ENCODE measurements at regions not wholly inside any gene's neighbourhood (a gene's known extent, or its start where the extent isn't known, plus 50 kb on each side); places are given as distances from the start of the nearest gene placed in this dataset.
A peak's percentile ranks its signal among the peaks of the same experiment; 100 is the strongest.

- TF ChIP-seq EZH2 (IDR thresholded peaks at IDR 0.05; ENCODE audit: low read length, missing control alignments) (no peak), CTCF (conservative IDR thresholded peaks at IDR 0.05 in 1 of 2, IDR thresholded peaks at IDR 0.05 in 1 of 2; ENCODE audit: low read depth in 1 of 2, low read length in 2 of 2) (no peak)
- Histone ChIP-seq H3K27me3 (ENCODE audit: control insufficient read depth, insufficient read depth, low read length) (no peaks in the 10 kb centered on the region), H3K27ac (ENCODE audit: insufficient read depth, low read length) (no peak overlapping the region), H3K4me3 (replicated peaks in 1 of 4; ENCODE audit: control extremely low read depth in 1 of 4, insufficient read depth in 1 of 4, low read depth in 3 of 4, low read length in 4 of 4) (no peak overlapping the region), H4K20me1 (ENCODE audit: control insufficient read depth, extremely low read depth, insufficient read depth, low read length) (no peaks in the 10 kb centered on the region), H3K79me2 (ENCODE audit: control insufficient read depth, insufficient read depth, low read length) (no peaks in the 10 kb centered on the region), H3K9ac (ENCODE audit: insufficient read depth, low read length) (no peak overlapping the region), H3K4me1 (ENCODE audit: control insufficient read depth, extremely low read depth, insufficient read depth, low read length) (peaks cover 6% of the 10 kb centered on the region), H3K36me3 (ENCODE audit: control insufficient read depth, insufficient read depth, low read length) (no peaks in the 10 kb centered on the region), H3K4me2 (ENCODE audit: extremely low read depth, insufficient read depth, low read length) (no peak overlapping the region), H3K9me3 (ENCODE audit: control insufficient read depth, insufficient read depth, low read depth, low read length) (no peaks in the 10 kb centered on the region), H2AFZ (ENCODE audit: low read length) (no peak overlapping the region)
- peak; percentile 86 to 92 for DNase-seq (ENCODE audit: low read depth in 2 of 2)
Observed at GRCh38 chr2:234289834-234290590, 206.9 kb downstream of the ARL4C start.

- TF ChIP-seq EZH2 (IDR thresholded peaks at IDR 0.05; ENCODE audit: low read length, missing control alignments) (no peak), CTCF (conservative IDR thresholded peaks at IDR 0.05 in 1 of 2, IDR thresholded peaks at IDR 0.05 in 1 of 2; ENCODE audit: low read depth in 1 of 2, low read length in 2 of 2) (peak; percentile 67 to 77)
- no peak overlapping the region for H2AFZ ChIP-seq (ENCODE audit: low read length)
- no peaks in the 10 kb centered on the region for H4K20me1 ChIP-seq (ENCODE audit: control insufficient read depth, extremely low read depth, insufficient read depth, low read length)
- H3K4me3 ChIP-seq (replicated peaks in 1 of 4; ENCODE audit: control extremely low read depth in 1 of 4, insufficient read depth in 1 of 4, low read depth in 3 of 4, low read length in 4 of 4) = no peak overlapping the region
- peak; percentile 44 to 53 for DNase-seq (ENCODE audit: low read depth in 2 of 2)
- no peaks in the 10 kb centered on the region for H3K79me2 ChIP-seq (ENCODE audit: control insufficient read depth, insufficient read depth, low read length)
- no peak overlapping the region for H3K9ac ChIP-seq (ENCODE audit: insufficient read depth, low read length)
- H3K4me1 ChIP-seq (ENCODE audit: control insufficient read depth, extremely low read depth, insufficient read depth, low read length) = peaks cover 6% of the 10 kb centered on the region
- H3K36me3 ChIP-seq (ENCODE audit: control insufficient read depth, insufficient read depth, low read length) = no peaks in the 10 kb centered on the region
- no peak overlapping the region for H3K27ac ChIP-seq (ENCODE audit: insufficient read depth, low read length)
- H3K27me3 ChIP-seq (ENCODE audit: control insufficient read depth, insufficient read depth, low read length) = no peaks in the 10 kb centered on the region
- H3K4me2 ChIP-seq (ENCODE audit: extremely low read depth, insufficient read depth, low read length) = no peak overlapping the region
- no peaks in the 10 kb centered on the region for H3K9me3 ChIP-seq (ENCODE audit: control insufficient read depth, insufficient read depth, low read depth, low read length)
Observed at GRCh38 chr2:234288974-234289455, 207.9 kb downstream of the ARL4C start.

GRCh38 chr2:234287650-234288049 lies 209.2 kb downstream of the ARL4C start:
- no peaks in the 10 kb centered on the region for H4K20me1 ChIP-seq (ENCODE audit: control insufficient read depth, extremely low read depth, insufficient read depth, low read length)

More at GRCh38 chr2:234287650-234288049, 209.2 kb downstream of the ARL4C start:
- Histone ChIP-seq H3K27ac (ENCODE audit: insufficient read depth, low read length) (no peak overlapping the region), H3K9me3 (ENCODE audit: control insufficient read depth, insufficient read depth, low read depth, low read length) (no peaks in the 10 kb centered on the region), H3K27me3 (ENCODE audit: control insufficient read depth, insufficient read depth, low read length) (no peaks in the 10 kb centered on the region), H3K4me2 (ENCODE audit: extremely low read depth, insufficient read depth, low read length) (no peak overlapping the region), H3K9ac (ENCODE audit: insufficient read depth, low read length) (no peak overlapping the region), H3K79me2 (ENCODE audit: control insufficient read depth, insufficient read depth, low read length) (no peaks in the 10 kb centered on the region), H3K4me3 (replicated peaks in 1 of 4; ENCODE audit: control extremely low read depth in 1 of 4, insufficient read depth in 1 of 4, low read depth in 3 of 4, low read length in 4 of 4) (no peak overlapping the region), H3K36me3 (ENCODE audit: control insufficient read depth, insufficient read depth, low read length) (no peaks in the 10 kb centered on the region), H2AFZ (ENCODE audit: low read length) (no peak overlapping the region), H3K4me1 (ENCODE audit: control insufficient read depth, extremely low read depth, insufficient read depth, low read length) (peaks cover 6% of the 10 kb centered on the region)
- TF ChIP-seq CTCF (conservative IDR thresholded peaks at IDR 0.05 in 1 of 2, IDR thresholded peaks at IDR 0.05 in 1 of 2; ENCODE audit: low read depth in 1 of 2, low read length in 2 of 2) = no peak
- no peak for TF ChIP-seq EZH2 (IDR thresholded peaks at IDR 0.05; ENCODE audit: low read length, missing control alignments)
- DNase-seq (ENCODE audit: low read depth in 2 of 2) = no peak

Measured in fibroblast of lung (primary cell).